ENCODE measurements at regions not wholly inside any gene's neighbourhood (a gene's known extent, or its start where the extent isn't known, plus 50 kb on each side); places are given as distances from the start of the nearest gene placed in this dataset.

DNA sequence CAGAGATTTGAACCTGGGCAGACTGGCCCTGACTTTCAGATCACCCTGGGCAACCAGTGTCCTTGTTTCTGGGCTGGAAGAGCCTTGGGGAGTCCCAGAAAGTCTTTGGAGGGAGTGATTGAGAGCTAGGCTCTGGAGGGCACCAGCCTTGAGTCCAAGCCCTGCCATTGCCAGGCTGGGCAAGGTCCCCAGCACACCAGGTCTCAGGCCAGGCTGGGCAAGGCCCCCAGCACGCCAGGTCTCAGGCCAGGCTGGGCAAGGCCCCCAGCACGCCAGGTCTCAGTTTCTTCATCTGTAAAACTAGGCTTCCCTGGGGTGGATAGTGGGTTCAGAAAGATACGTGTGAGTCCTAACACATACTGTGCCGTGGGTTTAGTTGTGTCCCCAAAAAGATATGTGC, 135.0 kb downstream of the IRF8 start:
- TF ChIP-seq EZH2 (IDR thresholded peaks at IDR 0.05; ENCODE audit: low read length) = no peak
- TF ChIP-seq, protein P1, sequence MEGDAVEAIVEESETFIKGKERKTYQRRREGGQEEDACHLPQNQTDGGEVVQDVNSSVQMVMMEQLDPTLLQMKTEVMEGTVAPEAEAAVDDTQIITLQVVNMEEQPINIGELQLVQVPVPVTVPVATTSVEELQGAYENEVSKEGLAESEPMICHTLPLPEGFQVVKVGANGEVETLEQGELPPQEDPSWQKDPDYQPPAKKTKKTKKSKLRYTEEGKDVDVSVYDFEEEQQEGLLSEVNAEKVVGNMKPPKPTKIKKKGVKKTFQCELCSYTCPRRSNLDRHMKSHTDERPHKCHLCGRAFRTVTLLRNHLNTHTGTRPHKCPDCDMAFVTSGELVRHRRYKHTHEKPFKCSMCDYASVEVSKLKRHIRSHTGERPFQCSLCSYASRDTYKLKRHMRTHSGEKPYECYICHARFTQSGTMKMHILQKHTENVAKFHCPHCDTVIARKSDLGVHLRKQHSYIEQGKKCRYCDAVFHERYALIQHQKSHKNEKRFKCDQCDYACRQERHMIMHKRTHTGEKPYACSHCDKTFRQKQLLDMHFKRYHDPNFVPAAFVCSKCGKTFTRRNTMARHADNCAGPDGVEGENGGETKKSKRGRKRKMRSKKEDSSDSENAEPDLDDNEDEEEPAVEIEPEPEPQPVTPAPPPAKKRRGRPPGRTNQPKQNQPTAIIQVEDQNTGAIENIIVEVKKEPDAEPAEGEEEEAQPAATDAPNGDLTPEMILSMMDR (optimal IDR thresholded peaks at IDR 0.05 in 1 of 3, IDR thresholded peaks at IDR 0.05 in 1 of 3, conservative IDR thresholded peaks at IDR 0.05 in 1 of 3; ENCODE audit: extremely low read depth in 1 of 3, insufficient read depth in 2 of 3, low read length in 3 of 3) = no peak

All from keratinocyte (primary cell).